ENCODE measurements at regions not wholly inside any gene's neighbourhood (a gene's known extent, or its start where the extent isn't known, plus 50 kb on each side); places are given as distances from the start of the nearest gene placed in this dataset.

DNA sequence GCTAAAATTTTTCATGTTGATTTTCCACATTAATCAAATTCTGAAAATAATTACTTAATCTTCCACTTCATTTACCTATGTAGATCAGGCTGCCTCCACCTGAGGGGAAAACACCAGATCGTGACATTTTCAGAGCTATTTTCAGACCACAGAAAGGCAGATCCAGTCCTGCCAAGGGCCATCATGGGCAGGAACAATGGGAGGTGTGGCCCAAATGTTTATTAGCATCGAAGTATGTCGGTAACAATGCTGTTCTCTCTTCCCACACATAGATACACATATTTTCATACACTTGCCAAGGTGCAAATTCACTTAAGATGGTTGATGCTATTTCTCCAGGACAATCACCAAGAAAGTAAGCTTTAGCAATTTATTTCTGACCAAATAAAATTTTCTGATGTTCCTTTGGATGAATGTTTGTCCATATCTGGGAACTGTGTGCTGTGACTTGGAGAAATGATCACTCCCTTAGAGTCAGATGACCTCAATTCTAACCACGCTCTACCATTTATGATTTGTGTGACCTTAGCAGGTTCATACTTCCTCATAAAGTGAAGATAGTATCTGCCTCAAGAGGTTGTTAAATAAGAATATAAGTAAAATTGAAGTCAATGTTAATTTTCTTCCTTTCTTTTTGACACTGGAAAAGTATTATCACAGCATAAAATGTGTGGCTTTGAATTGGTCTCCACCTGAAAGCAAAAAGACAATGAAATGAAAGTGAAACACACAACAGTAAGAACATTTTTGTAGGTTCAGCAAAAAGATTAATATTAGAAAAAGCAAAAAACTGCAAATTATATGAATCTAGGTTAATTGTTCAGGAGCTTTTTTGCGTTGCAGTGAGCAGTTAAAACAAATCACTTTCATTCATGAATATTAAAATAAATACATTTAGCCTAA is 310.4 kb upstream of the PHF14 start:
- no peak for TF ChIP-seq EP300 (conservative IDR thresholded peaks at IDR 0.05; ENCODE audit: poor library complexity, severe bottlenecking)
- TF ChIP-seq POLR2AphosphoS5 (IDR thresholded peaks at IDR 0.05), result no peak
- TF ChIP-seq MXI1 (conservative IDR thresholded peaks at IDR 0.05; ENCODE audit: poor library complexity, severe bottlenecking), result no peak
- no peak for TF ChIP-seq SMC3 (conservative IDR thresholded peaks at IDR 0.05; ENCODE audit: poor library complexity)
- TF ChIP-seq RAD21 (conservative IDR thresholded peaks at IDR 0.05), result no peak
- TF ChIP-seq, protein P1, sequence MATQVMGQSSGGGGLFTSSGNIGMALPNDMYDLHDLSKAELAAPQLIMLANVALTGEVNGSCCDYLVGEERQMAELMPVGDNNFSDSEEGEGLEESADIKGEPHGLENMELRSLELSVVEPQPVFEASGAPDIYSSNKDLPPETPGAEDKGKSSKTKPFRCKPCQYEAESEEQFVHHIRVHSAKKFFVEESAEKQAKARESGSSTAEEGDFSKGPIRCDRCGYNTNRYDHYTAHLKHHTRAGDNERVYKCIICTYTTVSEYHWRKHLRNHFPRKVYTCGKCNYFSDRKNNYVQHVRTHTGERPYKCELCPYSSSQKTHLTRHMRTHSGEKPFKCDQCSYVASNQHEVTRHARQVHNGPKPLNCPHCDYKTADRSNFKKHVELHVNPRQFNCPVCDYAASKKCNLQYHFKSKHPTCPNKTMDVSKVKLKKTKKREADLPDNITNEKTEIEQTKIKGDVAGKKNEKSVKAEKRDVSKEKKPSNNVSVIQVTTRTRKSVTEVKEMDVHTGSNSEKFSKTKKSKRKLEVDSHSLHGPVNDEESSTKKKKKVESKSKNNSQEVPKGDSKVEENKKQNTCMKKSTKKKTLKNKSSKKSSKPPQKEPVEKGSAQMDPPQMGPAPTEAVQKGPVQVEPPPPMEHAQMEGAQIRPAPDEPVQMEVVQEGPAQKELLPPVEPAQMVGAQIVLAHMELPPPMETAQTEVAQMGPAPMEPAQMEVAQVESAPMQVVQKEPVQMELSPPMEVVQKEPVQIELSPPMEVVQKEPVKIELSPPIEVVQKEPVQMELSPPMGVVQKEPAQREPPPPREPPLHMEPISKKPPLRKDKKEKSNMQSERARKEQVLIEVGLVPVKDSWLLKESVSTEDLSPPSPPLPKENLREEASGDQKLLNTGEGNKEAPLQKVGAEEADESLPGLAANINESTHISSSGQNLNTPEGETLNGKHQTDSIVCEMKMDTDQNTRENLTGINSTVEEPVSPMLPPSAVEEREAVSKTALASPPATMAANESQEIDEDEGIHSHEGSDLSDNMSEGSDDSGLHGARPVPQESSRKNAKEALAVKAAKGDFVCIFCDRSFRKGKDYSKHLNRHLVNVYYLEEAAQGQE (IDR thresholded peaks at IDR 0.05; ENCODE audit: borderline replicate concordance), result no peak
- TF ChIP-seq TAF1 (IDR thresholded peaks at IDR 0.05; ENCODE audit: low read depth), result no peak
- no peak for TF ChIP-seq EZH2 (IDR thresholded peaks at IDR 0.05; ENCODE audit: borderline replicate concordance, insufficient read depth, low read length, poor library complexity, severe bottlenecking)
- TF ChIP-seq, protein P2, sequence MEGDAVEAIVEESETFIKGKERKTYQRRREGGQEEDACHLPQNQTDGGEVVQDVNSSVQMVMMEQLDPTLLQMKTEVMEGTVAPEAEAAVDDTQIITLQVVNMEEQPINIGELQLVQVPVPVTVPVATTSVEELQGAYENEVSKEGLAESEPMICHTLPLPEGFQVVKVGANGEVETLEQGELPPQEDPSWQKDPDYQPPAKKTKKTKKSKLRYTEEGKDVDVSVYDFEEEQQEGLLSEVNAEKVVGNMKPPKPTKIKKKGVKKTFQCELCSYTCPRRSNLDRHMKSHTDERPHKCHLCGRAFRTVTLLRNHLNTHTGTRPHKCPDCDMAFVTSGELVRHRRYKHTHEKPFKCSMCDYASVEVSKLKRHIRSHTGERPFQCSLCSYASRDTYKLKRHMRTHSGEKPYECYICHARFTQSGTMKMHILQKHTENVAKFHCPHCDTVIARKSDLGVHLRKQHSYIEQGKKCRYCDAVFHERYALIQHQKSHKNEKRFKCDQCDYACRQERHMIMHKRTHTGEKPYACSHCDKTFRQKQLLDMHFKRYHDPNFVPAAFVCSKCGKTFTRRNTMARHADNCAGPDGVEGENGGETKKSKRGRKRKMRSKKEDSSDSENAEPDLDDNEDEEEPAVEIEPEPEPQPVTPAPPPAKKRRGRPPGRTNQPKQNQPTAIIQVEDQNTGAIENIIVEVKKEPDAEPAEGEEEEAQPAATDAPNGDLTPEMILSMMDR (IDR thresholded peaks at IDR 0.05; ENCODE audit: poor library complexity, severe bottlenecking), result no peak
- Histone ChIP-seq H3F3A (ENCODE audit: insufficient read depth, low read length, poor library complexity, severe bottlenecking) (no peaks in the 10 kb centered on the region), H2AFZ (ENCODE audit: low read depth, low read length) (no peak overlapping the region), H3K36me3 (ENCODE audit: insufficient read depth, low read length) (no peaks in the 10 kb centered on the region), H3K27ac (ENCODE audit: low read length) (no peak overlapping the region), H3K9me3 (ENCODE audit: low read length) (no peaks in the 10 kb centered on the region), H3K27me3 (ENCODE audit: insufficient read depth, low read depth, low read length) (no peaks in the 10 kb centered on the region), H3K9ac (ENCODE audit: low read length) (no peak overlapping the region), H4K20me1 (ENCODE audit: insufficient read depth) (no peaks in the 10 kb centered on the region), H3K9me2 (ENCODE audit: insufficient read depth, low read length) (no peaks in the 10 kb centered on the region), H3K79me2 (replicated peaks; ENCODE audit: insufficient read depth, low read length) (no peaks in the 10 kb centered on the region), H3K4me2 (ENCODE audit: low read length) (no peak overlapping the region), H3K4me3 (ENCODE audit: low read length) (no peak overlapping the region)

DNA sequence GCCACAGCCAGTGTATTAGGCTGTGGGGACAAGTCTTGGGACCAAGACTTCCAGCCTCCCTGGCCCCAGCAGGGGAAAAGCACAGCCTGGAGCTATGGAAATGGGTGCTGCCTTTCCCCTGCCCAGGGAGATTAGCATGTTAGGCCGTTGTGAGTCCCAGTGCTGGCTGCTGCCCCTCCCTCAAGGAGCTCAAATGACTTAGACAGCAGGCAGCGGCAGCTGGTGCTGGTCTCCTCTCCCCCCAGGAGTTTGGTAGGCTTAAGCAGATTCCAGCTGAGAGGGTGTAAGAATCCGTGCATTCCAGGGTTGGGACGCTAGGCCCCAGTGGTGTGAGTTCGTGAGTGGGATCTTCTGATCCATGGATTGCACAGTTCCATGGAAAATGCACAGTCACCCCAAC is 301.5 kb upstream of the PHF14 start:
- Histone ChIP-seq H3K4me2 (ENCODE audit: low read length) (no peak overlapping the region), H3K9ac (ENCODE audit: low read length) (no peak overlapping the region), H3K4me3 (ENCODE audit: low read length) (no peak overlapping the region), H3K27ac (ENCODE audit: low read length) (no peak overlapping the region), H4K20me1 (ENCODE audit: insufficient read depth) (no peaks in the 10 kb centered on the region), H3K9me2 (ENCODE audit: insufficient read depth, low read length) (no peaks in the 10 kb centered on the region), H2AFZ (ENCODE audit: low read depth, low read length) (no peak overlapping the region), H3K79me2 (replicated peaks; ENCODE audit: insufficient read depth, low read length) (no peaks in the 10 kb centered on the region), H3K36me3 (ENCODE audit: insufficient read depth, low read length) (no peaks in the 10 kb centered on the region), H3F3A (ENCODE audit: insufficient read depth, low read length, poor library complexity, severe bottlenecking) (no peaks in the 10 kb centered on the region), H3K27me3 (ENCODE audit: insufficient read depth, low read depth, low read length) (no peaks in the 10 kb centered on the region), H3K9me3 (ENCODE audit: low read length) (no peaks in the 10 kb centered on the region)
- TF ChIP-seq, protein P1 (IDR thresholded peaks at IDR 0.05; ENCODE audit: borderline replicate concordance), result no peak
- TF ChIP-seq POLR2AphosphoS5 (IDR thresholded peaks at IDR 0.05) (no peak), RAD21 (conservative IDR thresholded peaks at IDR 0.05) (no peak), TAF1 (IDR thresholded peaks at IDR 0.05; ENCODE audit: low read depth) (no peak), EZH2 (IDR thresholded peaks at IDR 0.05; ENCODE audit: borderline replicate concordance, insufficient read depth, low read length, poor library complexity, severe bottlenecking) (no peak), MXI1 (conservative IDR thresholded peaks at IDR 0.05; ENCODE audit: poor library complexity, severe bottlenecking) (no peak), EP300 (conservative IDR thresholded peaks at IDR 0.05; ENCODE audit: poor library complexity, severe bottlenecking) (no peak), SMC3 (conservative IDR thresholded peaks at IDR 0.05; ENCODE audit: poor library complexity) (no peak)
- TF ChIP-seq, protein P2 (IDR thresholded peaks at IDR 0.05; ENCODE audit: poor library complexity, severe bottlenecking), result no peak

Data from neural cell (in vitro differentiated cells).